VCaP (cell line): ENCODE measurements at regions not wholly inside any gene's neighbourhood (a gene's known extent, or its start where the extent isn't known, plus 50 kb on each side); places are given as distances from the start of the nearest gene placed in this dataset.

Experiments
- H3K27ac ChIP-seq: fragments of 450-650 bp; 2 replicates; pipeline ENCODE4 v1.5.1; 2017
- CTCF ChIP-seq: fragments of 450-650 bp; conservative IDR thresholded peaks from 2 replicates; pipeline ENCODE4 v1.5.1; 2017; ENCODE audit warnings: mild to moderate bottlenecking, moderate library complexity

DNA sequence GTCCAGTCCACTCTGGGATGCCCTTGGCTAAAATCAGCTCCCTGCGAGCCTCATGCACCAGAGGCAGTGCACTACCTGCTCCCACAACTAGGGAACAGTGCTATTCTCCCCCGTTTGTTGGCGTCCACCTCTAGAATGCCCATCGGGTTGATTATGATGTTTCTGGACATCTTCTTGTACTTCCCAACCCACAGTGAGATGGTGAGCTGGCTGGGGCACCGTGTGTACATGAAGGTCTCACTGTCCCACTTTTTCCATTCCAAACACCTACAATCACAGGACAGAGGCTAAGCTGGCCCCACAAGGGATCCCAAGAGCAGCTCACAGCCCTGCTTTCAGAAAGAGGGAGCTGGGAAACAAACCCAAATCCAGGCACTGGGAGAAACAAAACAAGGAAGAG is 126.2 kb upstream of the ZNF92 start:
- no peak for TF ChIP-seq CTCF

GRCh38 chr7:65239707-65240352 is 133.8 kb upstream of the ZNF92 start:
- H3K27ac ChIP-seq = peak overlapping the region; percentile 71
- peak; percentile 30; the same call in 1 of the 2 replicates for TF ChIP-seq CTCF

More for the DNA sequence above, 126.2 kb upstream of the ZNF92 start:
- no peak overlapping the region for H3K27ac ChIP-seq

DNA sequence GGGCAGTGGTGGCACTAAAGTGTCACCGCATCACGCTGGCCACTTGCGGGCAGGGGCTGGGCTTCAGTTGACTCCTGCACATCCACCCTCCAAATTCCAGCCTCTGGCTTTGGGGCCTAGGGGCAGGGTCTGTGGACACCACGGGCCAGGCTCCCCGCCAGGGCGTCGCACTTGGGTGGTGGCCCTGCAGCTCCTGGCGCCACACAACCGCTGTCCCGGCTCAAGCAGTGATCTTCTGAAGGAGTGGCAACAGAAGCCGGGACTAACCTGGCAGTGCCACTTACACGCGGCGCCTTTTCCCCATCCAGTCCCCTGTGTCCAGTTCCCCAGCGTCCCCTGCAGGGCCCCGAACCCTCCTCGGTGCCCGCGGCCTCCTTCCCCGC is 134.3 kb upstream of the ZNF92 start:
- H3K27ac ChIP-seq = peak overlapping the region; percentile 71
- TF ChIP-seq CTCF = no peak

- no peak for TF ChIP-seq CTCF
- no peak overlapping the region for H3K27ac ChIP-seq
Observed at GRCh38 chr7:65238785-65239184, 134.9 kb upstream of the ZNF92 start.

- no peak for TF ChIP-seq CTCF
- no peak overlapping the region for H3K27ac ChIP-seq
Observed at GRCh38 chr7:65235586-65235985, 138.1 kb upstream of the ZNF92 start.

GRCh38 chr7:65233409-65234034 is 140.1 kb upstream of the ZNF92 start:
- H3K27ac ChIP-seq = no peak overlapping the region
- TF ChIP-seq CTCF = no peak

- H3K27ac ChIP-seq = no peak overlapping the region
- TF ChIP-seq CTCF = no peak
Observed at GRCh38 chr7:65230231-65230630, 143.4 kb upstream of the ZNF92 start.
